GM21723 (cell line): ENCODE measurements at regions not wholly inside any gene's neighbourhood (a gene's known extent, or its start where the extent isn't known, plus 50 kb on each side); places are given as distances from the start of the nearest gene placed in this dataset.

Experiments
- ATAC-seq: cut with Tn5 transposase; IDR thresholded peaks from one replicate; pipeline ENCODE4 v1.9.1; 2021; ENCODE audit warnings: mild to moderate bottlenecking, moderate library complexity; ENCODE audit not compliant: unreplicated experiment

DNA sequence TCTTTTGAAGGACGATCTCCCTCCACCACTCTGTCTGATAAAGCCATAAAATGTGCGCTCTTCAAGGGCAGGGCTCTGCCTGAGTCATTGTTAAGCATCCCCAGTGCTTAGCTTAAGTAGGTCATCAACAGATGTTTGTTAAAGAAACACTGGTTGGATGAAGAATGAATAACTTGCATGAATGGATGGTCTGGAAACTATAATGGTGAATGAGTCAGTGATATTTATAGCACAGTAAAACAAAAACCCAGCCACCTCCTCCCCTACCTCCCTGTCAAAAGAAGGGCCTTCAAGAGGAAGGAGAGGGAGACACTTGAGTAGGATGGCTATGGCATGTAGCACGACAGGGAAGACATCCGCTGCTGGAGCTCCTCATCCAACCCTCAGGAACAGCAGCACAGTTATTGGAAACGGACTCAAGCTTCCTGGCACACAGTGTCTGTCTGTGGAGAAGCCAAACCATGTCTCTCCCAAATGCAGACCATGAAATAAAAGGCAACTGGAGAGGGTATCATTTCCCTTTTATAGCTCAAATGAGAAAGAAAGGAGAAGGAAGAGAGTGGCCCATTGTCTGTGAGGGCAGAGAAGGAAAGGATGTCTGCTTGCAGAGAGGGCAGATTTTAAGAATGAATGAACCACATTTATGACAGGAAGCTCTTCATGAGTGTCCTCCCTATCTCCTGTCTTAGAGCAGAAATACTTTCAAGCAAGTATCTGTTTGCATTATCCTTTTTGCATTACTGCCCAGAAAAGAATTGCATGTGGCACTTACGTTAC is 183.5 kb upstream of the UBL3 start:
- no peak for ATAC-seq

DNA sequence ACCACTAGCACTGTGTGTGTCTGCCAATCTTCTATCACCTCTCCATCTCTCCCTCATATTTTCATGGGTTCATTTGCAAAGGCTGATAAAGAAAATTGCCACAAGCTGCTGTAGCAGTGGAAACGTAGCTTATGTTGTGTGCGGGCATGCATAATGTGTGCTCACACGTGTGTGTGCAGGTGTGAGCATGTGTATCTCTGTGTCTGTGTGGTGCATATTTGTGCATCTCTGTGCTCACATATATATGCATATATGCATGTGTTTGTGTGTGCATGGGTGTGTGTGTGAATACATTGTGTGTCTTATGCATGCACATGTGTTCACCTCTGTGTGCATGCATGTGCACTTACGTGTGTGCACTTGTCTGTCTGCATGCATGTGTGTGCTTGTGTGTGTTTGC is 181.8 kb upstream of the UBL3 start:
- ATAC-seq, result no peak

DNA sequence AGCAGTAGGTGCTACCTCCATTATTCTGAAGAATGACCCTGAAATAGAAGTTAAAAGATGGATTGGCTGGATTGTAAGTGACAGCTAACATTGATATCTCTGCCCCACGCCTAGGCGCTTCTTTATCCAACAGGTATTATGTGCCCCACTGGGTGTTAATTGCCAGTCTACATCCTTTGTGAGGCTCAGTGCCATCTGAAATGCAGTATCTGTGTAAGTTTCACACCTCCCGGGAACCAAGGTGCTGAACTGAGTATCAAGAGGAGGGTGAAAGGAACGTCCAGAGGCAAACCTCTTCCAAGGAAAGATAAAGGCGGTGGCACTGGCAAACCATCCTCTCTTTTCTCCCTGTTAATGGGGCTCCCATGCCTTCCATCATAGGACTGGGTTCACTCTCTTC is 181.1 kb upstream of the UBL3 start:
- ATAC-seq, result no peak

DNA sequence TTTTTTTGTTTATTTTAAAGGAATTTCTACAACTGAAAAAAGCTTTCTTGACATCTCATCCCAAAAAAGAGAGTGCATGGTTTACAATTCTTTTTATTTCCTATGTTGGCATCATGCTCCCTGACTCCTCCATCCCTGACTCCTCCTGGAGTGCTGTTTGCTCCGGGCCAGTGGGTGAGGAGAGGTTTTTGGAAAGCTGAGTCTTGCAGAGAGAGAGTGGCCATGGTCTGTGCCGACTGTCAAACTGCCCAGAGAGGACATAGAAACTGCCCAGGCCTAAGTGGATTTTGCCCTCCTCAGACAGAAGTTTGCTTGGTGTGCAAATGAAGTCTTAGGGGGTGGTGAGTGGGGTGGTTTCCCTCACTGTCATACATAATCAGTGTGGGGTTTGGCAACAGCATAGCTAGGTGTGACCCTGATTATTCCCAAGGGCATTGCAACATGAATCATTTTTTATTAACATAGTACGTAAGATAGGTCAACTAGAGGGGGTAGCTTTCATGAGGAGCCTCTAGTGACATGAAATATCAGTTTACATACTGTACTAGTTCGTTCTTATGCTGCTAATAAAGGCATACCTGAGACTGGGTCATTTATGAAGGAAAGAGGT is 179.8 kb upstream of the UBL3 start:
- no peak for ATAC-seq

DNA sequence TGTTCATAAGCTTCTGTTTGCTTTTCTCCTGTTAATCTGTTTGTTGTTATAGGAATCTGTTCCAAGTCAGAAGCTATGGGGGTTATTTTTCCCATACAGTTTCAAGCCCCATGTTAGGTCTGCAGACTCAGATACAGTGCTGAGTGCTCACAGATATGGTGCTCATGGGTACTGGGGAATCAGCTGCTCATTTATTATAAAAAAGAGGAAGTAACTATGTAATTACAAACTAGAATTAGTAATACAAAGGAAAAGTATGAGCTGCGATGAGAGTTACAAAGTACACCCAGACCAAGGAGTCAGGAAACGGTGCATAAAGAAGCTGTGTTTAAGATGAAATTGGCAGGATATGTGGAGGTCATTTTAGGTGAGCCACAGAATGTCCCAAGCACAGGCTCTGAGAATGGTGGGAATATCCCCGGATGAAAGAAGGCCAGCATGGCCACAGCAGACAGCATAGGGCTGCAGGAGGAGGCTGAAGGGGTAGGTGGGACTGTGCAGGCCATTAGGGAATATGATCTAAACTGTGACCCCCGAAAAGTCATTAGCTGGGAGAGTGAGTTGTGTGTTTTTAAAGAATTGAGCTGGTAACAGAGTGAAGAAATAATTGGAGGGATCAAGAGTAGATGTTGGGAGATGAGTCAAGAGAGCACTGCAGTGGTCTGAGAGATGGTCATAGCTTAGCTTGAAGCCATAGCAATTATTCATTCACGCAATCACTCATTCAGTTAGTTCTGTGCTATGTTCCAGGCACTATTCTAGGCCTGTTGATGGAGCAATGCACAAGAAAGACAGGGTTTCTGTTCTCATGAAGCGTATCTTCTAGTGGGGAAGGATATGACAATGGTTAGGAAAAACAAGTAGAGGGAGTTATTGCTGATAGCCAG is 177.4 kb upstream of the UBL3 start:
- no peak for ATAC-seq

DNA sequence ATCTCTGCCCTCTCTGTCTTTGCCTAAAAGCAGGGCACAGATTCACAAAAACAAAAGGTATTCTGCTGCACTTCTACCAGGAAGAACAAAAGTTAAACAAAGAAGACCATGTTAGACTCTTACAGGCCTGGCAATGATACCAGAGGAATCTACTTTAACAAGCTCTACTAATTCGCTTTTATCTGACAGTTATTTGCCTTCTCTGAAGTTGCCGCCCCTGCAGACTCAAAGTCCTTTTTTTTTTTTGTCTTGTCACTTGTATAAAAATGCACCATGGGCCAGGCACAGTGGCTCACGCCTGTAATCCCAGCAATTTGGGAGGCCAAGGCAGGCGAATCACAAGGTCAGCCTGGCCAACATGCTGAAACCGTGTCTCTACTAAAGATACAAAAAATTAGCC is 176.5 kb upstream of the UBL3 start:
- ATAC-seq, result no peak

DNA sequence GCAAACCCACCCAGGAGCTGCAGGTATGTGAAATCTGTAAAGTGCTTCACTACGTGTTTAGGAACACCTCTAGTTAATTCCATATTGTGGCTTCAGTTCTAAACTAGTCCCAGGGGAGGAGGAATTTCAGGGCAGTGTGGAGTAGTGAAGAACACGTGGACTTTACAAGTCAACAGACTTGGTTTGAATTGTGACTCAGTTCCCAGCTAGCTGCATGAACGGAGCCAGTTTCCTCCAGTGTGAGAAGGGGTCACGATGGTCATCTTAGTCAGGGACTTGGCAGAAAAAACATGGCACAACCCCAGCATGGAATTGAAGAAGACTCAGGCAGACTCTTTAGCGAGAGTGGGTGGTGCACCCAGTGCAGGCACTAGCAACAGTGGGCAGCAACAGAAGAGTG is 175.7 kb upstream of the UBL3 start:
- no peak for ATAC-seq

DNA sequence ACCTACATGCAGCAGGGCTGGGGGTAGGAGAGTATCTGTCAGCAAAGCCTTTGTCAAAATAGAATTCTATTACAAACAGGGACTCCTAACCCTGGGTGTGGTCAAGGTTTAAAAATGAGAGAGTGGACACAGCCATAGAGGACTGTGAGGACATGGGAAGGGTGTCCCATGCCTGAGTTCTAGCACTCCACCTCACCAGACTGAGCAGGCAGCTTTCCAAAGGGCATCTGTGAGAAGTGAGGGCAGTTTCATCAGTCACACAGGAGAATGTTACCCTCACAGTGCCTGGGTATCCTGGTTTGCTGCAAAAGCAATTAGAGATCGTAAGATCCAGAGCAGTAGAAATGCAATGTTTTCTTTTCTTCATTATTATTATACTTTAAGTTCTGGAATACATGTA is 174.9 kb upstream of the UBL3 start:
- ATAC-seq, result no peak

DNA sequence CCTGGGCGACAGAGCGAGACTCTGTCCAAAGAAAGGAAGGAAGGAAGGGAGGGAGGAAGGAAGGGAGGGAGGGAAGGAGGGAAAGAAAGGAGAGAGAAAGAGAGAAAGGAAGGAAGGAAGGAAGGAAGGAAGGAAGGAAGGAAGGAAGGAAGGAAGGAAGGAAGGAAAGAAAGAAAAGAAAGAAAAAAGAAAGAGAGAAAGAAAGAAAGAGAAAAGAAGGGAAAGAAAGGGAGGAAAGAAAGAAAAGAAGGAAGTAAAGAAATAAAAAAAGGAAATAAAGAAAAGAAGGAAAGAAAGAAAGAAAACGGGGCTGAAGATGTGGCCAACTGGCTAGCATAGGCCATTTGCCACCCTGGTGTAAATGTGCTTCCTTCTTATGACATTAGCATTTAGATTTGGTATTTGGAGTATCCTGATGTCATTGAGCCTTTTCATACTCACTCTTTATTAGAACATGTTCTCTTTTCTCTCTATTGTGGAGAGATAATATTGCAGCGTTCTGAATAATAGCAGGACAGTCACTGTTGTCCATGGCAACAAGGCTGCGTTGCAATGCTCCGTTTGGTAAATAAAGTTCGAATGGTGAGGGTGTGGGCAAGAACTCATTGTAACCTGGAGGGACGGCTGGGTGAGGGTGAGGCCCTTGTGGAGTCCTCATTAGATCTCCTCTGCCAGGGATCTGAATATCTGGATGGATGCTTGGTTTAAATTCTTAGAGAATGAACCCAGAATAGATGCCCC is 173.9 kb upstream of the UBL3 start:
- no peak for ATAC-seq

DNA sequence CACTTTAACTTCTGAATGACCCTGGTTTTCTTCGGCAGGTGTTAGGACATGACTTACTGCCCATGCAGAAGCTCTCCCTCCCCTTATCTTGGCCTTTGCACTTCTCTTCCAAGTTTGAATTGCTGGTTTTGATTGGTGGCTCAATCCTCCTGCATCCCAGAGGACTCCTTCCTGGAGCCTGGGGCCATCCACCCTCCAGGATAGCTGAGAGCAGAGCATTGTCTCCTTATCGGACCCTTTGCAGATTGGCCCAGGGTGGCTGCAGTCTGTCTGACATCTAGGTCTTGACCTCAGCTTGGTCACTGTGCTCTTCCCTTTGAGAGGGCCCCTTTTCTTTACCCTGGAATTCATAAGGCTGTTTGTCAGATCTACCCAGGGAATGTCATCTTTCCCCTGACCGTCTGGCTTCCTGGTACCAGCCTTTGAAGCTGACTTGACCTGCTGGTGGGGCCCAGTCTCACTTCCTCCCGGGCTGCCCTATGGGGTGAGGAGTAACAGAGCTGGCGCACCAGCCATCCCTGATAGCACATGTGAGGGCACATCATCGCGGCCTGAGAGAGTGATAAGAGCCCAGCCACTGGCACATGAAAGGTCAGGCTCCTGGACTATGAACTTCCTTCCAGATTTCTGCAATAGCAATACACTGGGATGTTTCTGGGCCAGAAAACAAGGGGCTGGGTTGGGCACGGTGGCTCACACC is 172.9 kb upstream of the UBL3 start:
- no peak for ATAC-seq

DNA sequence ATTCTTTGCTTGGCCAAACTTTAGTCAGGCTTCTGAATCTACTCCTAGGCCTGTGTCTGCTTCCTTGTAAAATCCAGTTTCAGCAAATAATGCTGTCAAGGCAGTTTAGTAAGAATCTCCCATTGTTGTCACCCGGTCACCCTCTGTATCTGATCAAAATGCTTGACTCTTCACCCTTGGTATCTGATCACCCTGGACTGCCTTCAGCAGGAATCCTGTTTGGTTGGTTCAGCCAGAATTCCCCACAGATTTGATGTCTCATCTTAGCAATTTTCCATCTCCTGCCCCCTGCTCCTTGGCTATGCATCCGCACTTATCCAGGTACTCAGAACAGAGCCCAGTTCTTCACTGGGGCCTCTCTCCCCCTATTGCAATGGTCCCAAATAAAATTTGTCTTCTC is 172.4 kb upstream of the UBL3 start:
- no peak for ATAC-seq

DNA sequence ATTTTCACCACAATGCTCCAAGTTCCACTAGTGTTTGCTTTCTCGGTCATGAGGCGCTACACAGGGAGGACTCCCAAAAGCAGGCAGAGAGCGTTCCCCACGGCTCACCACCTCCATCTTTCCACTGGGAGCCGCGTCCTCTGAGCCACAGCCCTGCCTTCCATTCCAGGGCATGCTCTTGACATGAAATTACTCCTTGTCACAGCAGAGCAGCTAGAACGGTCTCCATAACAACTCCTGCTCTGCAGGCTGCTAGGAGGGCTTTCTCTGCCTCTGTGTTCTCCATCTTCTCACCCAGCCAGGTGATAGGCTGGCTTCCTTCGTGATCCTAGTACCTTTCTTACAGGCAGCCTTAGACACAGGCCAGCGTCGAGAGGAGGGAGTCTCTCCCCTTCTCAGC is 171.8 kb upstream of the UBL3 start:
- ATAC-seq, result no peak

DNA sequence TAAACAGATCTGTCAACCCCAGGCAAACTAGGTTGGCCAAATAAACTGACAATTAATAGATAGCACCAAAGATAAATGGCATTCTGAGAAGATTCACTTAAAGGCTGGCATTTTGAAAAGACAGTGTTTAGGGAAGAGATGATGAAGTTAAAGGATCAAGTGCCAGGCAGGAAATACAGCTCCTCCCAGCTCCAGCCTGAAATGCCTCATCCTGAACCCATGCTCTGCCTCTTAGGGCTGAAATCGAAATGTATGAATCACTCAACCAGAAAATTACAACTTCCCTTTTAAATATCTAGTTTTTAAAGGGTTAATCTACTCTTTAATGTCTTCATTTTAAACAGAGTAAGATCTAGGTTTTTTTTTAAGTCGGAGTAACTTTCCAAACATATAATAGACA is 171.2 kb upstream of the UBL3 start:
- no peak for ATAC-seq

DNA sequence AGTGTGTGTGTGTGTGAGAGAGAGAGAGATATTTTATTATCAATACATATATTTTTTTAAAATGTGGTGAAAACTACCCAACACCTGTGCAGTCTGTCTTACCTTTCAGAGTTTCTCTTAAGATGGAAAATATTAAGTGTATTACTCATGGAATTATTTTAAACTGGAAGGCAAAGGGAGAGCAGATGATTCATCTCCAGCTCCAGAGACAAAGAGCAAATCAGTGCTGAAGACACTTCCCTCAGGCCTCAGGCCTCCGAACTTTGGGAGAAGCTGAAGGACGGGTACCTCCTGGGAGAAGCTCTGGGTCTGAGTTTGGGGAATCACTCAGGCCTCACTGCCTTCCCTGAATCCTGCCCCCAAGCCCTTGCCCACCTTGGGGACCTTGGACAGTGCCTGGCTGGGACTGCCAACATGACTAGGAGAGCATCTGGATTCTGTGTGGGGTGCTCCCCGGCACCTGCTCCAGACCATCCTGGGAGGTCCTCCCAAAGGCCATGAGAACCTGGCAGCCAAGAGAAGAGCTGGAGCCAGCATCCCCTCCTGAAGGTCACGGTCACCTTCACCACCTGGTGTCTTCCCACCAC is 170.4 kb upstream of the UBL3 start:
- no peak for ATAC-seq

DNA sequence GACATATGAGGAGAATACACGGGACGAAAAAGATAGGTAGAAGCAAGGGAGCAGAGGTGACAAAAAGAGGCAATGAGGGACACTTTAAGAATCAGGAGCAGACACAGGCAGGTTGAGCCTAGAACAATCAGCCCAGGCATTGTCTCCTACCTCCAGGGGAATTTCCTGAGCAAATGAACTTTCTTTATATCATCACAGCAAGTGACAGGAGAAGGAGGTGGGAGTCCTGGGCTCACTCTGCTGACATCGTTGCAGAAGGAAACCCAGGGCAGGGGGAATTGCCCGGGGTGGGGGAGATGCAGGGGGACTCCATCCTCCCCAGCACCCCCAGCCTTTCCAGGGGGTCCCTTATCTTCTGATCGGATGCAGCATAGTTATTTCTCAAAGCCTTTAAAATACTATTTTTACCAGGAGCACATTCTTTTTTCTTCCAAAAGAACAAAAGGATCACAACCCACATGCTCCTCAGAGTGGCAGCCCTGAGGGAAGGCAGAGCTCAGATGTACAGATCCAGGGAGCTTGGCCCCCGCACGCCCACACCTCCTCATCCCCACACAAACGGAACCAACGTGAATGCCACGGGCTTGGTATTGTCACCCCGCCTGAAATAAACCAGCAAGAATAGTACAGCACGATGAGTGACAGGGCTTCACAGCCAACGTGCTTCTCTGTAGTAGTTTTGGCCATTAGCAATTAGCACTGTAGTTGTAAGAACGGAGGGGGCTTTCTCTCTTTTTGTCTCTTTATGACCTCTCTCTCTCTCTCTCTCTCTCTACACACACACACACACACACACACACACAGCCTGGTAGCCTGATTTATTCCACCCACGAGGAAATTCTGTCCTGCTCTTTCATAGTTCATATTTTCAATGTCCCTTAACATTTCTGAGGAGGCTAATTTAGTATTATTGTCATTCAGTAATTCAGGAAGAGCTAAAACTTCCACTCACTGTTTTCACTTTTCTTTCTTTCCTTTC is 169.5 kb upstream of the UBL3 start:
- no peak for ATAC-seq

DNA sequence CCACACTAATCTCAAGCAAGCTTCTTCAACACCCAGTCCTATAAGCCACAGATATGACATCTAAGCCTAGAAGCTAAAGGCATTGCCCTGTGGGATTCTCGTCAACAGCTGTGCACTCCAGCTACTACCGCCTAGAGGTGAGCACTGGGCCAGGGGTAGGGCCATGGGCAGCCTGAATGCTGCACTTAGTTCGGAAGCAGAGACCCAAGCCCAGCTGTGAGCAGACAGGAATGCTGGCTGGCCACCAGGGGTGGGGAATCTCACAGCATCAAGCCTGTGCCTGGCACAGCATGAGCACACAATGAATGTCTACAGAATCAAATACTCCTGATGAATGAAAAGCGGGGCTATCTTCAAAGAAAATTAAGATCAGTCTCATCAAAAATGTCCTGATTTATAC is 167.5 kb upstream of the UBL3 start:
- ATAC-seq, result no peak

DNA sequence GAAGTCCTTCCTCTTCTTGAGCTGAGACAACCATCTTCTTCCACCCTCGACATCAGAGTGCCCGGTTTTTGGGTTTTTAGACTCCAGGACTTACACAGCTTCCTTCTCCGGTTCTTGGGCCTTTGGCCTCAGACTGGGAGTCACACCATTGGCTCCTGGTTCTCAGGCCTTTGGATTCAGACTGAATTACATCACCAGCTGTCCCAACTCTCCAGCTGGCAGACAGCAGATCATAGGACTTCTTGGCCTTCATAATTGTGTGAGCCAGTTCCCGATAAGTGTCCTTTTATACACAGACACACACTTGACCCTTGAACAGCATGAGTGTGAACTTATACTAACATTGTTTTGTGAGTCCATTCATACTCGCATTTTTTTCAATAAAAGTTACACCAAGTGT is 166.0 kb upstream of the UBL3 start:
- ATAC-seq, result no peak

DNA sequence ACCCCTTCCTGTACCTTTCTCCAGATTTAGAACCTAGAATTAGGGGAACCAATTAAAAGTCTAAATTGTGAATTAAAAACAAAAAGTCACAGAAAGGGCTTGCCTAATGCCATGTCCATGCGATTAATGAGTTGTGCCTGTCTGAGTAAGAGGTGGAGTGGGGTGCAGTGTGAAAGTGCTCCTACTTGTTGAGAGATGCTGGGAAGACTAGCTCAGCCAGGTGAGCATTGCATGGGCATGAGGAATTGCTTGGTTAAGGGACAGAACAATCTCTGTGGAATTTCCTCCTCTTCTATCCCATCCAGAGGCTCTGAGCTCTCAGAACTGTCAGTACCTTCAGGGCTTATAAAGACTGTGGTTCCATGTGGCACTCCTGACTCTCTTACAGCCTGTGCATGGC is 159.0 kb upstream of the UBL3 start:
- ATAC-seq, result no peak

DNA sequence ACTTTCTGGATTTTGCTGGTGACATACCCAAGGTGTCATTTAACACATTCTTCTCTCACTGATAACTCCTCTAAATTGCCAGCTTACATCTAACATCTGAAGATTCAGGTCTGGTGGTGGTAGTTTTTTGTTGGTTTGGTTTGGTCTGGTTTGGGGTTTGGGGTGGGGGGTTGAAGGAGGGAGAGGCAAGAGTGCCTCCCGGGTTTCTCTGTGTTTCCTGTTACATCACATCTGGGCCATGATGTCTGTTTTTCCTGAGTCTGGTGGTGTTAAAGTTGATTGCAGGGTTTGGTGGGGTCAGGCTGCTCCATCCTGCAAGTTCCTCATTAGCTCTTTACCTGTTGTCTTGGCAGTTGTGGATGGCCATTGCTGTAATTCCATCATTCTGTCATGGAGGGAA is 155.8 kb upstream of the UBL3 start:
- no peak for ATAC-seq
